ENCODE measurements at regions not wholly inside any gene's neighbourhood (a gene's known extent, or its start where the extent isn't known, plus 50 kb on each side); places are given as distances from the start of the nearest gene placed in this dataset.
"Not testable (repeated sequence)": the region's sequence is repeated elsewhere in the genome, so short reads cannot be mapped to it uniquely, and the experiment has no call there.

DNA sequence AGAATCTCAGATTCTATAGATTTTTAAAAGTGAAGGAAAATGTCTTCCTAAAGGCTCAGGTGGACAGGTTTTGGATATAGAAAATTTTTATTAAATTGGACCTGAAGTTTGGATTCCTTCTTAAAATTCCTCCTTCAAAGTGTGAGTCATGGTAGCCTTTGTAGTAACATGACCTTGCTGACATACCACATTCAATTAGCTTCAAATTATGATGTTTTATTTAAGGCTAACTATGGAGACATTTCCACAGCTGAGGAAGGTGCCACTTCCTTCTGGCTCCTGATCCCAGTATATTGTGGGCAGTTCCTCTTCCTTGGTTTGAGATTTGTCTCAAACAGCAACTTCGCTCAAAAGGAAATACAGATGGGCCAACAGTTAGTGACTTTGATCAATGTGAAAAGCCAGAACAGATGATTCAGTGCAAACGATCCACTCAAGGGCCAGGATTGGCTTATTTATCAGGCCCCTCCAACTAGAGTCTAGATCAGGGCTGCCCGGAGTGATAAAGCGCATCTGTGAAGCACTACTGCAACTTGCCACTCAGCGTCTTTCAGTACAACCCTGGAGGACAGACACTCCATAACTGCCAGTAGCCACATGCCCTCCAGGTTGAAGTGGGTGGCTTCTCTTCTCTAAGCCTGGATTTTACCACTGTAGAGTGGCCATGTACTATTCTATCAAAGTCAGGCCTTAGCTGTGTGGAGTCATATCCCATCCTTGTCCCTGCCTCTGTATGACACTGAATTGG, 573.5 kb downstream of the KIF20B start:
- Mint-ChIP-seq H3K27me3 (no peaks in the 10 kb centered on the region), H3K4me1 (ENCODE audit: low read depth) (no peaks in the 10 kb centered on the region), H3K27ac (no peak overlapping the region), H3K36me3 (ENCODE audit: low read depth) (no peaks in the 10 kb centered on the region), H3K9me3 (peaks cover 2% of the 10 kb centered on the region), H3K4me3 (no peak overlapping the region)
- DNase-seq = no peak

DNA sequence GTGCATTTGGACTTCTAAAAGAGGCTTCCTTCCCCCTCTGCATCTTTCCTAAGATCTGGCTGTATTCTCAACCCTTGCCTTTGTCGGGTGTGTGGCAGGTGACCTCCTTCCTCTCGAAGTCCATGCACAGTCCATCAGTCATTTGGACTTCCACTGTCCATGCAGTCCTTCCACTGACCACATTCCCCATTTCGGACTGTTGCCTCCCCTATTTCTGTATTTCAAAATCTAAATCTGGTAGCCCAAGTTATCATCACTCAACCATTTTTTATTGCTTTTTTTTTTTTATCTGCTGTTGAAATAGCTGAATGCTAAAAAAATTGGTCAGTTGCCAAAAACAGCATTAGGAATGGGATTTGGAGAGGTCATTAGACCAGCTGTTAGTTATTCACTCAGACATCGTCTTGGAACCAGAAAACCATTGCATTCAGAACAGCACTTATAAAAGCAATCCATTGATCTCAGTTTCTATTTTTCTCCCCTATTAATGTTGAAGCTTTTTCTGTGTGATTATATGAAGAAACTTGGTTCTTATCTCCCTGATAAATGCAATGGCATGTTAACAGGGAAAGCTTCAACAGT, 575.6 kb downstream of the KIF20B start:
- DNase-seq = no peak
- H3K36me3 Mint-ChIP-seq (ENCODE audit: low read depth) = no peaks in the 10 kb centered on the region
- no peaks in the 10 kb centered on the region for H3K27me3 Mint-ChIP-seq
- no peak overlapping the region for H3K4me3 Mint-ChIP-seq
- no peak overlapping the region for H3K27ac Mint-ChIP-seq
- H3K4me1 Mint-ChIP-seq (ENCODE audit: low read depth) = no peaks in the 10 kb centered on the region
- H3K9me3 Mint-ChIP-seq = peaks cover 2% of the 10 kb centered on the region

DNA sequence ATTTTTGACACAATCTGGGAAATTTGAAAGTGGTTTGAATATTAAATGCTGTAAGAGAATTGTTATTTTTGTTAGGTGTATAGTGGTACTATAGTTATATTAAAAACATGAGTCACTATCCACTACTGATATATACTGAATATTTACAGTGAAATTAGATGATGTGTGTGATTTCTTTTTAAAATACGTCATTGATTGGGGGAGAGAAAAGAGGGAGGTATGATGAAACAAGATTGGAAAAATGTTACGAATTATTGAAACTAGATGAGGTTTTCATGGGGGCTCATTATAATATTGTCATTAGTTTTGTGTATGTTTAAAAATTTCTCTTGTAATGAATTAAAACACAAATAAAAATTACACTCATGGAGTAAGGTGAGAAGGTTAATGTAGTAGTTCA, 571.4 kb downstream of the HTR7 start:
- Mint-ChIP-seq H3K27me3 (no peaks in the 10 kb centered on the region), H3K4me3 (no peak overlapping the region), H3K36me3 (ENCODE audit: low read depth) (no peaks in the 10 kb centered on the region), H3K9me3 (no peaks in the 10 kb centered on the region), H3K4me1 (ENCODE audit: low read depth) (no peaks in the 10 kb centered on the region), H3K27ac (no peak overlapping the region)
- DNase-seq = no peak

DNA sequence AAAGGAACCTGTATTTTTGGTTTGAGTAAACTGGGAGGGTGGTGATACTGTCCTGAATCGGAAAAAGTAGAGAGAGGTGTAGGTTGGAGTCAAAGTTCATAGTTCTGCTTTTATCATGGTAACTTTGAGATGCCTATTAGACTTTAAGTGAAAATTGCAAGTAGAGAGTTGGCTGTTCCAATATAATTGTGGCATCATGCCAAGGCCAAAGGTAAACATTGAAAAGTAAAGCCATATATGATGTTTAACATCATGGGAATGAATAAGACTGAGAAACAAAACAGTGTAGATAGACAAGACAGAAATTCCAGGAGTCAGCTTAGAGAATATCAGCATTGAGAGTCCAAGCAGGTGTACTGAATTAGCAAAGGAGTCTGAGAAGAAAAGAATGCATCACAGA, 570.9 kb downstream of the HTR7 start:
- H3K4me3 Mint-ChIP-seq = no peak overlapping the region
- no peaks in the 10 kb centered on the region for H3K36me3 Mint-ChIP-seq (ENCODE audit: low read depth)
- H3K27ac Mint-ChIP-seq = no peak overlapping the region
- no peaks in the 10 kb centered on the region for H3K27me3 Mint-ChIP-seq
- no peaks in the 10 kb centered on the region for H3K9me3 Mint-ChIP-seq
- no peaks in the 10 kb centered on the region for H3K4me1 Mint-ChIP-seq (ENCODE audit: low read depth)
- DNase-seq = no peak

DNA sequence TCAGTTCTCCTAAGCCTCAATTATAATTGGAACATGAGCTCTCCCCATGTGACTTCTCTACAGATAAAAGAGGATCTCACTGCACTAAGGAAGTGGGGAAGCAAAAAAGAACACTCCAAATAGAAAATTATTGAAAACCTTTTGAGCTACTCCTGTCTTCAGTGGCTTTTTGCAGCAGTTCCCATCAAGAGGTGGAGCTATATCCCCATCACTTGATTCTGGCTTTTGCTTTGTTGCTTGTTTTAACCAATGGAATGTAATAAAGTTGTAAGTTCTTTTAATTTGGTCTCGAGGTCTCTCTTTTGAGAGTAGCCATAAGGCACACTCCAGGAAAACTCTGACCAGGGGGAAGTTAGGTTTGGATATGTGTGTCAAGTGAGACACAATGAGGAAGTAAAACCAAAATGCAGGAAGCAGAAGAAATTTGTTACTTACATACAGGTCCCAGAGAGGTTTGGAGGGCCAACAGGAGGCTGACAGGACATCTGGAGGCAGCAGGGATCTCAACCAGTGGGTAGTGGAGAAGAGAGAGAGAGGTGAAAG, 569.4 kb downstream of the HTR7 start:
- DNase-seq = no peak
- Mint-ChIP-seq H3K4me3 (no peak overlapping the region), H3K9me3 (no peaks in the 10 kb centered on the region)

DNA sequence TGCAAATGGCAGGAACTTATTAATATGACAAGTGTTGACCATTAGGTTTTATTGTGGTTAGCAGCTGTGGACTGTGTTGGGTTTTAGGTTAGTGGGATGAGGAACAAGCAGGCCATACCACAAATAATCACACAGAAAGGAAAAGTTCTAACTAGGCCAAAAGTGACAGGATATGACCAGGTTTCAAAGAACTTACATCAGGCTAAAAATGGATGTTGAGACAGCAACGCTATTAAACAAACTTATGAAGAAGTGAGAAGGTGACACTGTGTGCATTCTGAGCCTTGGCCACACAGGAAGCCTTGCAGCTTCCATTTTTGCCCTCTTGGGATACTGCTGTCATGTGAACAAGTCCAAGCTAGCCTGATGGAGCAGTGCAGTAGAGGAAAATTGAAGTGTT, 568.8 kb downstream of the HTR7 start:
- H3K36me3 Mint-ChIP-seq (ENCODE audit: low read depth) = no peaks in the 10 kb centered on the region
- H3K4me1 Mint-ChIP-seq (ENCODE audit: low read depth) = no peaks in the 10 kb centered on the region
- no peak for DNase-seq
- H3K4me3 Mint-ChIP-seq = no peak overlapping the region
- H3K27me3 Mint-ChIP-seq = no peaks in the 10 kb centered on the region
- H3K9me3 Mint-ChIP-seq = no peaks in the 10 kb centered on the region
- H3K27ac Mint-ChIP-seq = no peak overlapping the region

More for the DNA sequence above, 569.4 kb downstream of the HTR7 start:
- H3K27me3 Mint-ChIP-seq = no peaks in the 10 kb centered on the region
- no peaks in the 10 kb centered on the region for H3K36me3 Mint-ChIP-seq (ENCODE audit: low read depth)
- no peaks in the 10 kb centered on the region for H3K4me1 Mint-ChIP-seq (ENCODE audit: low read depth)
- H3K27ac Mint-ChIP-seq = no peak overlapping the region

DNA sequence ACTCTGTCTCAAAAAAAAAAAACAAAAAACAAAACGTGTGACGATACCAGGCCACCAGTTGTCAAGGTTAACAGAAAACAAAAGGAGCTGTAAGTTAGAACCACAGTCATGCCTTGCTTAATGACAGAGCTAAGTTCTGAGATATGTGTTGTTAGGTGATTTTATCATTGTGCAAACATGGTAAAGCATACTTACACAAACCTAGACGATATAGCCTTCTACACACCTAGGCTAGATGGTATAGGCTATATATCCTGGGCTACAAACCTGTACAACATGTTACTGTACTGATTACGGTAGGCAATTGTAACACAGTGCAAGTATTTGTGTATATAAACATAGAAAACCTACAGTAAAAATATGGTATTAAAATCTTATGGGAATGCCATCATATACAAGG, 564.2 kb downstream of the HTR7 start:
- Mint-ChIP-seq H3K36me3 (ENCODE audit: low read depth) (no peaks in the 10 kb centered on the region), H3K27me3 (no peaks in the 10 kb centered on the region), H3K9me3 (no peaks in the 10 kb centered on the region), H3K27ac (no peak overlapping the region), H3K4me3 (no peak overlapping the region), H3K4me1 (ENCODE audit: low read depth) (no peaks in the 10 kb centered on the region)
- no peak for DNase-seq

DNA sequence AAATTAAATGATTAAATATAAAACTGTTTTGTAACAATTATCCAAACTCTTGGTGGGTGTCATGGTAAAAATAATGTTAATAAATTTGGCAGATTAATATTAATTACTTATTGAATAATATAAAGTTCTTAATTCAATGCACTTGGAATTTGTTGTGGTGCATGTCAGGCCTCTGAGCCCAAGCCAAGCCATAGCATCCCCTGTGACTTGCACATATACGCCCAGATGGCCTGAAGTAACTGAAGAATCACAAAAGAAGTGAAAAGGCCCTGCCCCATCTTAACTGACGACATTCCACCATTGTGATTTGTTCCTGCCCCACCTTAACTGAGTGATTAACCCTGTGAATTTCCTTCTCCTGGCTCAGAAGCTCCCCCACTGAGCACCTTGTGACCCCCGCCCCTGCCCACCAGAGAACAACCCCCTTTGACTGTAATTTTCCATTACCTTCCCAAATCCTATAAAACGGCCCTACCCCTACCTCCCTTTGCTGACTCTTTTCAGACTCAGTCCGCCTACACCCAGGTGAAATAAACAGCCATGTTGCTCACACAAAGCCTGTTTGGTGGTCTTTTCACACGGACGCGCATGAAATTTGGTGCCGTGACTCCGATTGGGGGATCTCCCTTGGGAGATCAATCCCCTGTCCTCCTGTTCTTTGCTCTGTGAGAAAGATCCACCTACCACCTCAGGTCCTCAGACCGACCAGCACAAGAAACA, 562.9 kb downstream of the HTR7 start:
- not testable (repeated sequence) for H3K36me3 Mint-ChIP-seq (ENCODE audit: low read depth); H3K4me3 Mint-ChIP-seq; H3K9me3 Mint-ChIP-seq; H3K4me1 Mint-ChIP-seq (ENCODE audit: low read depth); DNase-seq; H3K27ac Mint-ChIP-seq; H3K27me3 Mint-ChIP-seq

DNA sequence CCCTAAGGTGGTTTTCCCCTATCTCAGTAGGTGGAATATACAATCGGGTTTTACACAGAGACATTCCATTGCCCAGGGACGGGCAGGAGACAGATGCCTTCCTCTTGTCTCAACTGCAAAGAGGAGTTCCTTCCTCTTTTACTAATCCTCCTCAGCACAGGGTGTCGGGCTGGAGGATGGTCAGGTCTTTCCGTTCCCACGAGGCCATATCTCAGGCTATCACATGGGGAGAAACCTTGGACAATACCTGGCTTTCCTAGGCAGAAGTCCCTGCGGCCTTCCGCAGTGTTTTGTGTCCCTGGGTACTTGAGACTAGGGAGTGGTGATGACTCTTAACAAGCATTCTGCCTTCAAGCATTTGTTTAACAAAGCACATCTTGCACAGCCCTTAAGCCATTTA, 555.8 kb downstream of the HTR7 start:
- H3K27ac Mint-ChIP-seq; H3K4me1 Mint-ChIP-seq (ENCODE audit: low read depth); H3K36me3 Mint-ChIP-seq (ENCODE audit: low read depth); H3K9me3 Mint-ChIP-seq; H3K4me3 Mint-ChIP-seq; DNase-seq; H3K27me3 Mint-ChIP-seq: not testable (repeated sequence)

DNA sequence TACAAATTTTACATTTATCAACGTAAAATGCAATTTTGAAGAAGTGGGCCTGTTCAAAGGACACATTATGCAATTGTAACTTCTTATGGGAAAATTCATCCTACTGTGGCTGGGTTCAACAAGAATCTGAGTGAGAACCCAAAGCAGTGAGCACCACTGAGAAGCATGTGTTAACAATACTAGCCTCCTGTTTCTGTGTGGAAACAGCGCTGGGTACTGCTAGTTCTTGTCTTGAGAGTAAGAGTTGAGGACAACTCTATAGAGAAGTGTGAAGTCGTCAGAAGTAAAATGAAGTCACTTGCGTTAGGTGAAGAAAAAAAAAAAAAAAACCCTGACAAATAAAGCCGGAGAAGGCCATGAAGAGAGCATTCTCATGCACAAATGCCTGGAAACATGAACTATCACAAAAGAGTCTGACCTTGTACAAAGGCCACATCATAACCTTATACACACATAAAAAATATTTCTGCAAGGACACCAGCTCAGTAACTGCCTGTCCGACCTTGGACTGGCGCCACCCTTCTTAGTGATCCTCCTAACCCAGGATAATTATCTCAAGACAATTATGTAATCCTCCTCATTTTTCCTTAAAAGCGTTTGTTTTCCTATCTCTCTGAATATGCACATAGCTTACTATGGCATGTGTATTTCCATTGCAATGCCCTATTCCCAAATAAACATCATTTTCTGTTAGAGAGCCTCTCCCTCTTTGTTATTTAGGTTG, 554.9 kb downstream of the HTR7 start:
- Mint-ChIP-seq H3K4me3 (no peak overlapping the region), H3K27me3 (no peaks in the 10 kb centered on the region), H3K4me1 (ENCODE audit: low read depth) (no peaks in the 10 kb centered on the region), H3K36me3 (ENCODE audit: low read depth) (no peaks in the 10 kb centered on the region), H3K27ac (no peak overlapping the region), H3K9me3 (no peaks in the 10 kb centered on the region)
- DNase-seq = no peak

DNA sequence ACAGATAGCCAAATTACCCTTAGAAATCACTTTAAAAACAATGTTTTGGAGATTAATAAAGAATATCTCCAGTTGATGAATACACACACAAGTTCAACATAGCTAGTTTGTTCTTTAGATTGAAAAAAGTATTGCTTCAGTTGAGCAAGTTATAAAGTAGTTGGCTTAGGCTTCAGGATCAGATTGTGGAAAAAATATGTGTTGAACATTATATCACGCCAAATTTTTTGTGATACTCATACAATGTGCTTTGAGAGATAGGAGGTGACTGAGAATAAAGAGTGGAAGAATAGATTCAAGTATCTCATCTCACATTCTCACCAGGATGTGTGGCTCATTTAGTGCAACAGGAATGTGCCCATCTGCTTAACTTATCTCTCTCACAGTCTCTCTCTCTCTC, 553.3 kb downstream of the HTR7 start:
- DNase-seq = no peak
- Mint-ChIP-seq H3K27ac (no peak overlapping the region), H3K27me3 (no peaks in the 10 kb centered on the region)

DNA sequence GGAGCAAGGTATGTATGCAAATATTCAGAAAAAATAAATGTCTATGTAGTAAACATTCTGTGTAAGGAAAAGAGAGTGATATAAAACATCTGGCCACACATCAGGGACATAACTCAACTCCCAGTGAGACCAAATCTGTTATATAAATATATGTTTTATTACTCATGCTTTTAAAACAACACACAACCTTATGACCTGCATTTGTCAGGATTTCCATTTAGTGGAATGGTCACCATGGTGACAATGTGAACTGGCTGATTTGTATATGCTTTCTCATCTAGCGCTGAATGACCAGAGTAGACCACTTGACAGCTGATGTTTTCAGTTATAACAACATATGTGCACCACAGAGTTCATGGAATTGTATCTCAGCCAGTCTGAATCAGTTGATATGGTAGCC, 551.7 kb downstream of the HTR7 start:
- no peaks in the 10 kb centered on the region for H3K27me3 Mint-ChIP-seq
- H3K9me3 Mint-ChIP-seq = no peaks in the 10 kb centered on the region
- H3K36me3 Mint-ChIP-seq (ENCODE audit: low read depth) = no peaks in the 10 kb centered on the region
- no peaks in the 10 kb centered on the region for H3K4me1 Mint-ChIP-seq (ENCODE audit: low read depth)
- no peak overlapping the region for H3K27ac Mint-ChIP-seq
- no peak for DNase-seq
- H3K4me3 Mint-ChIP-seq = no peak overlapping the region

More for the DNA sequence above, 553.3 kb downstream of the HTR7 start:
- no peaks in the 10 kb centered on the region for H3K9me3 Mint-ChIP-seq
- H3K4me3 Mint-ChIP-seq = no peak overlapping the region
- no peaks in the 10 kb centered on the region for H3K4me1 Mint-ChIP-seq (ENCODE audit: low read depth)
- H3K36me3 Mint-ChIP-seq (ENCODE audit: low read depth) = no peaks in the 10 kb centered on the region

DNA sequence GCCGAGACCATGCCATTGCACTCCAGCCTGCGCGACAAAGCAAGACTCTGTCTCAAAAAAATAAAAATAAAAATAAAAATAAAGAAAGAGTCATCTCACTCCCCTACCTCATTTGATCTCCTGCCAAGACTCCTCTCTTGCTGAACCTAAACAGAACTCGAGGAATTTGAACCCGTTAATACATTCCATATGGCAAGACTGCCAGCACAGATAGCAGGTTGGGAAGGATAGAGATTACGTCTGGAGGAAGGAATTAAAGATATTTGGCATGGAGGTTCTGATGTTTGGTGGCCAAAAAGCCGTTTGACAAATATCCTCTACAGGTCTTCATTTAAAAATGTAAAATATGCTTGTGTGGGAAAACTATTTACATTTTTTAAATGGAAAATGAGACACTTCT, 549.6 kb downstream of the HTR7 start:
- H3K36me3 Mint-ChIP-seq (ENCODE audit: low read depth) = no peaks in the 10 kb centered on the region
- peaks cover 2% of the 10 kb centered on the region for H3K9me3 Mint-ChIP-seq
- no peak for DNase-seq
- H3K27ac Mint-ChIP-seq = no peak overlapping the region
- H3K4me1 Mint-ChIP-seq (ENCODE audit: low read depth) = no peaks in the 10 kb centered on the region
- no peak overlapping the region for H3K4me3 Mint-ChIP-seq
- H3K27me3 Mint-ChIP-seq = no peaks in the 10 kb centered on the region

DNA sequence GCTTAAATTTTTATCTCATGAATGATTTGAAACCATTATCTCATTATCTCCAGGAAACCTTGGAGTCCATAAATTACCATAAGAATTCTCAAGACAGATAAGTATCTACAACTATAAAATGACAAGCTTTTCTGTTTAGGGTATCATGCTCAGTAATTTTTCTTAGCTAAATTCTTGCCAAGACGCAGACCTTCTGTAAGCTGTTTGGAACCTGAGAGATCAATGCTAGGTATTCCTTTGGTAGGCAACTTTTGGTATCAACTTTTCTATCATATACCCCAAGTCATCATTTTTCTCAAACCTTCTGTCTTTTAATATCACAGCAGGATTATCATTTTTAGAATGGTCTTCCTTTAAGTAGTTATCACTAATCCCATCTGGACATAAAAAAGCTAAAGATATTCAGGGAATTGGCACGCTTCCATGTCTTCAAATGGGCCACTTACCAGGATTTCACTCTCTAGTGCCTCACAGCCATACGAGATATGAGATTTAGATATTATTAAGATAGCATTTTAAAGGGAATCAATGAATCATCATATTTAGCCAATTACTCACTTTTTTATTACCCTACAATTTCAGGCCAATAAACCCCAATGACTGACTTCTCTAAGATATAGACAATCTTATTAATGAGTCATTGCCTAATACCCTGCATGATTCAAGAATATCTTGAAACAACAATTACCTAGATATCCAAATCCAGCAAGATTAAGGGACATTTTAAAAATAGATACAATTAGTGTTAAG, 544.1 kb downstream of the HTR7 start:
- H3K4me1 Mint-ChIP-seq (ENCODE audit: low read depth) = no peaks in the 10 kb centered on the region
- H3K4me3 Mint-ChIP-seq = no peak overlapping the region
- H3K27ac Mint-ChIP-seq = no peak overlapping the region
- peaks cover 2% of the 10 kb centered on the region for H3K9me3 Mint-ChIP-seq
- no peak for DNase-seq
- no peaks in the 10 kb centered on the region for H3K36me3 Mint-ChIP-seq (ENCODE audit: low read depth)
- peaks cover 3% of the 10 kb centered on the region for H3K27me3 Mint-ChIP-seq

All from activated T-cell treated with anti-CD3 and anti-CD28 coated beads, Interleukin-2, amount 50 U/mL, for 24 hours (primary cell).